ENCODE measurements at regions not wholly inside any gene's neighbourhood (a gene's known extent, or its start where the extent isn't known, plus 50 kb on each side); places are given as distances from the start of the nearest gene placed in this dataset.

DNA sequence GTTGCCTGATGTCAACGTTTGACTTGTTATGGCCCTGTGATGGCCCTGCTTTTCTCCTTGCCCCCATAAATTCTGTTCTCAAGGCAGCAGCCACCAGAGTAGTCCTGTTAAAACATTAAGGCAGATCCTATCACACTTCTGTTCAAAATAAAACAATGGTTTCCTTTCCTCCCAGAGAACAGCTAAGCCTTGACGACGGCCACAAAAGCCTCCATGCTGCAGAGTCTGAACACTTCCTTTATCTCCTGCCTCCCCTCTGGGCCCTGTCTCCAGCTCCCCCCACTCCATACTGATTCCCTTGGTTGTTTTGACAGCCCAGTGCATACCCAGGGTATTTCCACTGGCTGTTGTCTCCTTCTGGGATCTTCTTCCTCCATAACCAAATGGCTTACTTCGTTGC lies 618.1 kb downstream of the MED13L start:
- no peak for TF ChIP-seq POLR2A (IDR thresholded peaks at IDR 0.05)
- TF ChIP-seq, protein P1, sequence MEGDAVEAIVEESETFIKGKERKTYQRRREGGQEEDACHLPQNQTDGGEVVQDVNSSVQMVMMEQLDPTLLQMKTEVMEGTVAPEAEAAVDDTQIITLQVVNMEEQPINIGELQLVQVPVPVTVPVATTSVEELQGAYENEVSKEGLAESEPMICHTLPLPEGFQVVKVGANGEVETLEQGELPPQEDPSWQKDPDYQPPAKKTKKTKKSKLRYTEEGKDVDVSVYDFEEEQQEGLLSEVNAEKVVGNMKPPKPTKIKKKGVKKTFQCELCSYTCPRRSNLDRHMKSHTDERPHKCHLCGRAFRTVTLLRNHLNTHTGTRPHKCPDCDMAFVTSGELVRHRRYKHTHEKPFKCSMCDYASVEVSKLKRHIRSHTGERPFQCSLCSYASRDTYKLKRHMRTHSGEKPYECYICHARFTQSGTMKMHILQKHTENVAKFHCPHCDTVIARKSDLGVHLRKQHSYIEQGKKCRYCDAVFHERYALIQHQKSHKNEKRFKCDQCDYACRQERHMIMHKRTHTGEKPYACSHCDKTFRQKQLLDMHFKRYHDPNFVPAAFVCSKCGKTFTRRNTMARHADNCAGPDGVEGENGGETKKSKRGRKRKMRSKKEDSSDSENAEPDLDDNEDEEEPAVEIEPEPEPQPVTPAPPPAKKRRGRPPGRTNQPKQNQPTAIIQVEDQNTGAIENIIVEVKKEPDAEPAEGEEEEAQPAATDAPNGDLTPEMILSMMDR (IDR thresholded peaks at IDR 0.05), result no peak

Data from upper lobe of left lung (tissue), 4 donors.